Sigmoid colon (tissue), 4 donors: ENCODE measurements at regions not wholly inside any gene's neighbourhood (a gene's known extent, or its start where the extent isn't known, plus 50 kb on each side); places are given as distances from the start of the nearest gene placed in this dataset.

Experiments used
- EP300 ChIP-seq, 4 donors: sonication (generic); formaldehyde crosslinking; IDR thresholded peaks; one replicate each; pipeline ENCODE4 v1.6.1; 2017; ENCODE audit warnings: antibody characterized with exemption in 4 of 4
- POLR2A ChIP-seq, 2 donors: fragments of 450-650 bp; IDR thresholded peaks; one replicate each; pipeline ENCODE4 v1.6.1; 2016; ENCODE audit warnings: antibody characterized with exemption in 2 of 2, mild to moderate bottlenecking in 2 of 2, moderate library complexity in 2 of 2
- POLR2AphosphoS5 ChIP-seq, 4 donors: sonication (generic); formaldehyde crosslinking; IDR thresholded peaks; one replicate each; pipeline ENCODE4 v1.6.1; 2017; ENCODE audit warnings: antibody characterized with exemption in 4 of 4
- TF ChIP-seq, protein P1 (sequence below), 4 experiments: fragments of 450-650 bp in 3 of 4; fragments of 200-600 bp in 1 of 4; IDR thresholded peaks; one replicate each; pipeline ENCODE4 v1.5.1; 2016 to 2019; ENCODE audit warnings: antibody characterized with exemption in 4 of 4, mild to moderate bottlenecking in 3 of 4, moderate library complexity in 2 of 4

DNA sequence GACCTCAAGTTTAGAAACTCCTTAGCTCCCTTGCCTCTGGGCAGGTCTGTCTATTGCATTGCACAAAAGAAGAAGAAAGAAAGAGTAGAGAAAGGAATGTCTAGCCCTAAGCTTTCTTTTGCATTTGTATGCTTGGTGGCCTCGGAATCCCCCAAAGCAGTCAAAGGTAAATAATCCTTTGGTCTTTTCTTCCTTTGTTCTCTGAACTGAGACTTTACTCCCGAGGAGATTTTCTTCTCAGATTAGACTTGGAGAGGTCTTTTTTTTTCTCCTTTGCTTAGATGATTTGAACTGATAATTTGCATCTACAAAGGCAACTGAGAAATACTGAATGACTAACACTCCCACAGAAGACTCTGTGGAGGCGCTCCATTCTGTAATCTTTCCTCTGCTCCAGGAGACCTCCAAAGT, 93.2 kb downstream of the AKR1D1 start:
- TF ChIP-seq POLR2AphosphoS5 (IDR thresholded peaks at IDR 0.05) (no peak), POLR2A (IDR thresholded peaks at IDR 0.05) (no peak), EP300 (IDR thresholded peaks at IDR 0.05) (no peak)
- TF ChIP-seq, protein P1, sequence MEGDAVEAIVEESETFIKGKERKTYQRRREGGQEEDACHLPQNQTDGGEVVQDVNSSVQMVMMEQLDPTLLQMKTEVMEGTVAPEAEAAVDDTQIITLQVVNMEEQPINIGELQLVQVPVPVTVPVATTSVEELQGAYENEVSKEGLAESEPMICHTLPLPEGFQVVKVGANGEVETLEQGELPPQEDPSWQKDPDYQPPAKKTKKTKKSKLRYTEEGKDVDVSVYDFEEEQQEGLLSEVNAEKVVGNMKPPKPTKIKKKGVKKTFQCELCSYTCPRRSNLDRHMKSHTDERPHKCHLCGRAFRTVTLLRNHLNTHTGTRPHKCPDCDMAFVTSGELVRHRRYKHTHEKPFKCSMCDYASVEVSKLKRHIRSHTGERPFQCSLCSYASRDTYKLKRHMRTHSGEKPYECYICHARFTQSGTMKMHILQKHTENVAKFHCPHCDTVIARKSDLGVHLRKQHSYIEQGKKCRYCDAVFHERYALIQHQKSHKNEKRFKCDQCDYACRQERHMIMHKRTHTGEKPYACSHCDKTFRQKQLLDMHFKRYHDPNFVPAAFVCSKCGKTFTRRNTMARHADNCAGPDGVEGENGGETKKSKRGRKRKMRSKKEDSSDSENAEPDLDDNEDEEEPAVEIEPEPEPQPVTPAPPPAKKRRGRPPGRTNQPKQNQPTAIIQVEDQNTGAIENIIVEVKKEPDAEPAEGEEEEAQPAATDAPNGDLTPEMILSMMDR (IDR thresholded peaks at IDR 0.05), result no peak
